Sigmoid colon (tissue), 4 donors: ENCODE measurements at regions not wholly inside any gene's neighbourhood (a gene's known extent, or its start where the extent isn't known, plus 50 kb on each side); places are given as distances from the start of the nearest gene placed in this dataset.

ENCODE experiments used
- EP300 ChIP-seq, 4 donors: sonication (generic); formaldehyde crosslinking; IDR thresholded peaks; one replicate each; pipeline ENCODE4 v1.6.1; 2017; ENCODE audit warnings: antibody characterized with exemption in 4 of 4
- POLR2A ChIP-seq, 2 donors: fragments of 450-650 bp; IDR thresholded peaks; one replicate each; pipeline ENCODE4 v1.6.1; 2016; ENCODE audit warnings: antibody characterized with exemption in 2 of 2, mild to moderate bottlenecking in 2 of 2, moderate library complexity in 2 of 2
- POLR2AphosphoS5 ChIP-seq, 4 donors: sonication (generic); formaldehyde crosslinking; IDR thresholded peaks; one replicate each; pipeline ENCODE4 v1.6.1; 2017; ENCODE audit warnings: antibody characterized with exemption in 4 of 4
- TF ChIP-seq, protein P1 (sequence below), 4 experiments: fragments of 450-650 bp in 3 of 4; fragments of 200-600 bp in 1 of 4; IDR thresholded peaks; one replicate each; pipeline ENCODE4 v1.5.1; 2016 to 2019; ENCODE audit warnings: antibody characterized with exemption in 4 of 4, mild to moderate bottlenecking in 3 of 4, moderate library complexity in 2 of 4

DNA sequence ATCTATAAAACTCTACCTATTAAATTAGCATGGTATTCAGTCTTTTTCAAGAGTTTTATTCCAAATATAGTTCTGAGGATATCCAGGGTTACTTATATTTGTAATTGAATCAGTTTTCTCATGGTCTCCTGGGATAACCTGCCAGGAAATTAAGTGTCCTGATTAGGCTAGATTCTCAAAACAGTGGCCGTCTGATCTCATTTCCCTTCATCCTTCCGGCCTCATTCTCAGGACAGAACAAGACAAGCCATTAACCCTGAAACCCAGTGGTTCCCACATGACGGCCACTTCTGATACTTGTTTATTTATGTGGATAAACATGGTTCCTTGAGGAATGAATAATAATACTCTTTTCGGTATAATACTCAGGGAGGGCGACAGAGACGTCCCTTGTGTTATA is 417.6 kb upstream of the POT1 start:
- TF ChIP-seq, protein P1, sequence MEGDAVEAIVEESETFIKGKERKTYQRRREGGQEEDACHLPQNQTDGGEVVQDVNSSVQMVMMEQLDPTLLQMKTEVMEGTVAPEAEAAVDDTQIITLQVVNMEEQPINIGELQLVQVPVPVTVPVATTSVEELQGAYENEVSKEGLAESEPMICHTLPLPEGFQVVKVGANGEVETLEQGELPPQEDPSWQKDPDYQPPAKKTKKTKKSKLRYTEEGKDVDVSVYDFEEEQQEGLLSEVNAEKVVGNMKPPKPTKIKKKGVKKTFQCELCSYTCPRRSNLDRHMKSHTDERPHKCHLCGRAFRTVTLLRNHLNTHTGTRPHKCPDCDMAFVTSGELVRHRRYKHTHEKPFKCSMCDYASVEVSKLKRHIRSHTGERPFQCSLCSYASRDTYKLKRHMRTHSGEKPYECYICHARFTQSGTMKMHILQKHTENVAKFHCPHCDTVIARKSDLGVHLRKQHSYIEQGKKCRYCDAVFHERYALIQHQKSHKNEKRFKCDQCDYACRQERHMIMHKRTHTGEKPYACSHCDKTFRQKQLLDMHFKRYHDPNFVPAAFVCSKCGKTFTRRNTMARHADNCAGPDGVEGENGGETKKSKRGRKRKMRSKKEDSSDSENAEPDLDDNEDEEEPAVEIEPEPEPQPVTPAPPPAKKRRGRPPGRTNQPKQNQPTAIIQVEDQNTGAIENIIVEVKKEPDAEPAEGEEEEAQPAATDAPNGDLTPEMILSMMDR (IDR thresholded peaks at IDR 0.05), result no peak
- no peak for TF ChIP-seq EP300 (IDR thresholded peaks at IDR 0.05)
- no peak for TF ChIP-seq POLR2A (IDR thresholded peaks at IDR 0.05)
- TF ChIP-seq POLR2AphosphoS5 (IDR thresholded peaks at IDR 0.05), result no peak
